ENCODE measurements at regions not wholly inside any gene's neighbourhood (a gene's known extent, or its start where the extent isn't known, plus 50 kb on each side); places are given as distances from the start of the nearest gene placed in this dataset.

DNA sequence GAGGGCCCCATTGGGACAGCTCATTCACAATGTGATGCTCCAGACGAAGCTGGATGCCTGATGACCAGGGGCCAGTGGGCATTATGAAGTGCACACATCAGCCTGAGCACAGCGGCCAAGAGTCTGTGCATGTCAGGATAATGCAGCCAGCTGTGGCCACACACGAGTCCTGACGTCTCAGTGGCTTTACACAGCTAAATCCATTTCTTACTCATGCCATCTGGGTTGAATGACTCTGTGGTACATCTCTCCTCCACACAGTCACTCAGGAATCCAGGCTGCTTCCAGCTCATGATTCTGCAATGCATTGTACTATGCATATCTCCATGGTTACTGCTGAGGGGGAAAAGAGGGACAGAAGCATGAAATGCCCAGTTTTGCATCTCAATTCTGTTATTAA lies 123.6 kb downstream of the PRLHR start:
- TF ChIP-seq, protein P1, sequence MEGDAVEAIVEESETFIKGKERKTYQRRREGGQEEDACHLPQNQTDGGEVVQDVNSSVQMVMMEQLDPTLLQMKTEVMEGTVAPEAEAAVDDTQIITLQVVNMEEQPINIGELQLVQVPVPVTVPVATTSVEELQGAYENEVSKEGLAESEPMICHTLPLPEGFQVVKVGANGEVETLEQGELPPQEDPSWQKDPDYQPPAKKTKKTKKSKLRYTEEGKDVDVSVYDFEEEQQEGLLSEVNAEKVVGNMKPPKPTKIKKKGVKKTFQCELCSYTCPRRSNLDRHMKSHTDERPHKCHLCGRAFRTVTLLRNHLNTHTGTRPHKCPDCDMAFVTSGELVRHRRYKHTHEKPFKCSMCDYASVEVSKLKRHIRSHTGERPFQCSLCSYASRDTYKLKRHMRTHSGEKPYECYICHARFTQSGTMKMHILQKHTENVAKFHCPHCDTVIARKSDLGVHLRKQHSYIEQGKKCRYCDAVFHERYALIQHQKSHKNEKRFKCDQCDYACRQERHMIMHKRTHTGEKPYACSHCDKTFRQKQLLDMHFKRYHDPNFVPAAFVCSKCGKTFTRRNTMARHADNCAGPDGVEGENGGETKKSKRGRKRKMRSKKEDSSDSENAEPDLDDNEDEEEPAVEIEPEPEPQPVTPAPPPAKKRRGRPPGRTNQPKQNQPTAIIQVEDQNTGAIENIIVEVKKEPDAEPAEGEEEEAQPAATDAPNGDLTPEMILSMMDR (IDR thresholded peaks at IDR 0.05; ENCODE audit: borderline replicate concordance, extremely low read depth, low read length, poor library complexity, severe bottlenecking): no peak
- no peak for TF ChIP-seq EZH2 (IDR thresholded peaks at IDR 0.05; ENCODE audit: borderline replicate concordance, low read depth, low read length, severe bottlenecking)

All from DND-41 (cell line).